HepG2 (cell line): ENCODE measurements at regions not wholly inside any gene's neighbourhood (a gene's known extent, or its start where the extent isn't known, plus 50 kb on each side); places are given as distances from the start of the nearest gene placed in this dataset.

ENCODE experiments used
- HMG20B ChIP-seq: conservative IDR thresholded peaks from 2 replicates; pipeline ENCODE4 v1.6.1; 2016; ENCODE audit warnings: missing genetic modification reagents, missing compliant biosample characterization
- MAFK ChIP-seq, 2 experiments: IDR thresholded peaks in 1 of 2; conservative IDR thresholded peaks in 1 of 2; 2 replicates each; pipeline ENCODE4 v1.6.1; 2011; ENCODE audit warnings: improper control_type of control experiment in 2 of 2, low read length in 2 of 2
- POLR2A ChIP-seq, 2 experiments: IDR thresholded peaks; 2 replicates each; pipeline ENCODE4 v1.6.1; 2011; ENCODE audit warnings: low read depth in 2 of 2, low read length in 2 of 2, mild to moderate bottlenecking in 1 of 2, moderate library complexity in 1 of 2; ENCODE audit not compliant: insufficient read depth in 1 of 2
- ZNF101 ChIP-seq: sonication (generic); formaldehyde crosslinking; IDR thresholded peaks from 2 replicates; pipeline ENCODE4 v1.4.0; 2020; ENCODE audit warnings: mild to moderate bottlenecking, low read depth, missing genetic modification reagents, borderline replicate concordance
- ZNF382 ChIP-seq: sonication (generic); formaldehyde crosslinking; IDR thresholded peaks from 2 replicates; pipeline ENCODE4 v1.5.0; 2020; ENCODE audit warnings: missing genetic modification reagents, mild to moderate bottlenecking, borderline replicate concordance
- ZNF766 ChIP-seq: sonication (generic); formaldehyde crosslinking; IDR thresholded peaks from 2 replicates; pipeline ENCODE4 v1.5.0; 2020; ENCODE audit warnings: missing genetic modification reagents, borderline replicate concordance
- ZNF816 ChIP-seq: sonication (generic); formaldehyde crosslinking; IDR thresholded peaks from 2 replicates; pipeline ENCODE4 v1.8.0; 2022; ENCODE audit warnings: missing genetic modification reagents, mild to moderate bottlenecking, borderline replicate concordance
- ZNF878 ChIP-seq: sonication (generic); formaldehyde crosslinking; IDR thresholded peaks from 2 replicates; pipeline ENCODE4 v1.8.1; 2023; ENCODE audit warnings: mild to moderate bottlenecking, missing genetic modification reagents, moderate library complexity
- TF ChIP-seq, protein P1 (sequence below), 2 experiments: IDR thresholded peaks; 2 replicates each; pipeline ENCODE4 v1.6.1; 2011 to 2012; ENCODE audit warnings: low read length in 2 of 2, borderline replicate concordance in 1 of 2, low read depth in 1 of 2, mild to moderate bottlenecking in 1 of 2, moderate library complexity in 1 of 2

DNA sequence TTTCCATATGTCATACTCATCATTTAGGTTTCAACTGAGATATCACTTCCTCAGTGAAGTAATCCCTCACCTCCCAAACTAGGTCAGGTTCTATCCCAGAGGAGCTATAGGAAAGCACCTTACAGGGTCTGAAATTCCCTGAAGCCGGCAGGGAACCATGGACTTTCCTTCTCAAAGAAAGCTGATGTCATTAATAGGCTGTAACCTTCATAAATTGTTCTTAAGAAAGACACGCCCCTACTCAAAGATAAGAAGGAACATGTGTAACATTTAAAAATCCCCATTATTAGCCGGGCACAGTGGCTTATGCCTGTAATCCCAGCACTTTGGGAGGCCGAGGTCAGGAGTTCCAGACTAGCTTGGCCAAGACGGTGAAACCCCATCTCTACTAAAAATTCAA, 50.0 kb upstream of the RNGTT start:
- TF ChIP-seq ZNF101 (CRISPR knock-in tag) = no peak
- TF ChIP-seq ZNF382 (CRISPR knock-in tag) = no peak
- TF ChIP-seq, protein P1, sequence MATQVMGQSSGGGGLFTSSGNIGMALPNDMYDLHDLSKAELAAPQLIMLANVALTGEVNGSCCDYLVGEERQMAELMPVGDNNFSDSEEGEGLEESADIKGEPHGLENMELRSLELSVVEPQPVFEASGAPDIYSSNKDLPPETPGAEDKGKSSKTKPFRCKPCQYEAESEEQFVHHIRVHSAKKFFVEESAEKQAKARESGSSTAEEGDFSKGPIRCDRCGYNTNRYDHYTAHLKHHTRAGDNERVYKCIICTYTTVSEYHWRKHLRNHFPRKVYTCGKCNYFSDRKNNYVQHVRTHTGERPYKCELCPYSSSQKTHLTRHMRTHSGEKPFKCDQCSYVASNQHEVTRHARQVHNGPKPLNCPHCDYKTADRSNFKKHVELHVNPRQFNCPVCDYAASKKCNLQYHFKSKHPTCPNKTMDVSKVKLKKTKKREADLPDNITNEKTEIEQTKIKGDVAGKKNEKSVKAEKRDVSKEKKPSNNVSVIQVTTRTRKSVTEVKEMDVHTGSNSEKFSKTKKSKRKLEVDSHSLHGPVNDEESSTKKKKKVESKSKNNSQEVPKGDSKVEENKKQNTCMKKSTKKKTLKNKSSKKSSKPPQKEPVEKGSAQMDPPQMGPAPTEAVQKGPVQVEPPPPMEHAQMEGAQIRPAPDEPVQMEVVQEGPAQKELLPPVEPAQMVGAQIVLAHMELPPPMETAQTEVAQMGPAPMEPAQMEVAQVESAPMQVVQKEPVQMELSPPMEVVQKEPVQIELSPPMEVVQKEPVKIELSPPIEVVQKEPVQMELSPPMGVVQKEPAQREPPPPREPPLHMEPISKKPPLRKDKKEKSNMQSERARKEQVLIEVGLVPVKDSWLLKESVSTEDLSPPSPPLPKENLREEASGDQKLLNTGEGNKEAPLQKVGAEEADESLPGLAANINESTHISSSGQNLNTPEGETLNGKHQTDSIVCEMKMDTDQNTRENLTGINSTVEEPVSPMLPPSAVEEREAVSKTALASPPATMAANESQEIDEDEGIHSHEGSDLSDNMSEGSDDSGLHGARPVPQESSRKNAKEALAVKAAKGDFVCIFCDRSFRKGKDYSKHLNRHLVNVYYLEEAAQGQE (IDR thresholded peaks at IDR 0.05; ENCODE audit: borderline replicate concordance in 1 of 2, low read depth in 1 of 2, low read length in 2 of 2) = no peak
- no peak for TF ChIP-seq HMG20B
- no peak for TF ChIP-seq POLR2A (IDR thresholded peaks at IDR 0.05; ENCODE audit: insufficient read depth in 1 of 2, low read depth in 2 of 2, low read length in 2 of 2)
- TF ChIP-seq ZNF816 (CRISPR knock-in tag) = no peak
- TF ChIP-seq ZNF878 (CRISPR knock-in tag) = no peak
- no peak for TF ChIP-seq ZNF766 (CRISPR knock-in tag)
- no peak for TF ChIP-seq MAFK (conservative IDR thresholded peaks at IDR 0.05 in 1 of 2, IDR thresholded peaks at IDR 0.05 in 1 of 2; ENCODE audit: low read length in 2 of 2)
